Neuronal stem cell (in vitro differentiated cells): ENCODE measurements at regions not wholly inside any gene's neighbourhood (a gene's known extent, or its start where the extent isn't known, plus 50 kb on each side); places are given as distances from the start of the nearest gene placed in this dataset.

Experiments used
- DNase-seq: peaks from one replicate; pipeline ENCODE4 v3.0.0-alpha.2; 2013; ENCODE audit warnings: low spot score
- H2AFZ ChIP-seq: one replicate; pipeline ENCODE4 v1.6.1; 2013; ENCODE audit warnings: mild to moderate bottlenecking, low read length, inconsistent platforms
- H2AK5ac ChIP-seq: 2 replicates; pipeline ENCODE4 v1.6.1; 2013; ENCODE audit warnings: low read depth, mild to moderate bottlenecking, inconsistent platforms, low read length, moderate library complexity, mixed read lengths
- H2BK120ac ChIP-seq: 2 replicates; pipeline ENCODE4 v1.6.1; 2013; ENCODE audit warnings: low read depth, mild to moderate bottlenecking, inconsistent platforms, low read length, moderate library complexity, mixed read lengths
- H2BK12ac ChIP-seq: one replicate; pipeline ENCODE4 v1.6.1; 2013; ENCODE audit warnings: low read length, inconsistent platforms
- H2BK15ac ChIP-seq: 2 replicates; pipeline ENCODE4 v1.6.1; 2013; ENCODE audit warnings: mild to moderate bottlenecking, low read length, inconsistent platforms, mixed read lengths
- H2BK5ac ChIP-seq: one replicate; pipeline ENCODE4 v1.6.1; 2013; ENCODE audit warnings: inconsistent platforms, mild to moderate bottlenecking, low read length, moderate library complexity
- H3K14ac ChIP-seq: one replicate; pipeline ENCODE4 v1.6.1; 2013; ENCODE audit warnings: low read length, inconsistent platforms
- H3K18ac ChIP-seq: 2 replicates; pipeline ENCODE4 v1.6.1; 2013; ENCODE audit warnings: low read length, inconsistent platforms
- H3K23ac ChIP-seq: 2 replicates; pipeline ENCODE4 v1.6.1; 2013; ENCODE audit warnings: low read depth, mild to moderate bottlenecking, mixed read lengths, low read length, inconsistent platforms; ENCODE audit not compliant: poor library complexity
- H3K27ac ChIP-seq: replicated peaks from 3 replicates; pipeline ENCODE4 v1.5.1; 2013; ENCODE audit warnings: low read length, inconsistent platforms
- H3K27me3 ChIP-seq, 3 experiments: 2 replicates each; pipeline ENCODE4 v1.6.1; 2013; ENCODE audit warnings: low read length in 3 of 3, mild to moderate bottlenecking in 2 of 3, inconsistent platforms in 1 of 3, low read depth in 1 of 3, mixed read lengths in 1 of 3, moderate library complexity in 1 of 3; ENCODE audit not compliant: control insufficient read depth in 3 of 3, insufficient read depth in 3 of 3
- H3K36me3 ChIP-seq, 2 donors: replicated peaks in 1 of 2; 2 replicates each; pipeline ENCODE4 v1.6.1; 2013; ENCODE audit warnings: low read length in 2 of 2; ENCODE audit not compliant: control insufficient read depth in 2 of 2, insufficient read depth in 2 of 2
- H3K4ac ChIP-seq: 2 replicates; pipeline ENCODE4 v1.6.1; 2013; ENCODE audit warnings: inconsistent platforms, mild to moderate bottlenecking, low read length, moderate library complexity
- H3K4me1 ChIP-seq, 2 donors: 1 replicate in 1 of 2; 2 replicates in 1 of 2; pipeline ENCODE4 v1.6.1; 2013; ENCODE audit warnings: low read length in 2 of 2, low read depth in 1 of 2; ENCODE audit not compliant: control insufficient read depth in 2 of 2, insufficient read depth in 1 of 2
- H3K4me2 ChIP-seq: one replicate; pipeline ENCODE4 v1.6.1; 2013; ENCODE audit warnings: mild to moderate bottlenecking, low read length, inconsistent platforms; ENCODE audit not compliant: insufficient read depth, poor library complexity, severe bottlenecking
- H3K4me3 ChIP-seq, 2 donors: 2 replicates each; pipeline ENCODE4 v1.5.1; 2013; ENCODE audit warnings: low read length in 2 of 2, mild to moderate bottlenecking in 2 of 2, inconsistent platforms in 1 of 2, moderate library complexity in 1 of 2
- H3K79me1 ChIP-seq: one replicate; pipeline ENCODE4 v1.6.1; 2013; ENCODE audit warnings: low read depth, mild to moderate bottlenecking, inconsistent platforms, low read length, moderate library complexity
- H3K9ac ChIP-seq: one replicate; pipeline ENCODE4 v1.6.1; 2013; ENCODE audit warnings: mild to moderate bottlenecking, low read depth, low read length, inconsistent platforms; ENCODE audit not compliant: poor library complexity
- H3K9me3 ChIP-seq, 2 donors: replicated peaks in 1 of 2; 2 replicates each; pipeline versions ENCODE3 to v1.6.1; 2013; ENCODE audit warnings: low read length in 2 of 2, mild to moderate bottlenecking in 2 of 2, inconsistent platforms in 1 of 2, low read depth in 1 of 2, mixed read lengths in 1 of 2, moderate library complexity in 1 of 2; ENCODE audit not compliant: control insufficient read depth in 2 of 2, insufficient read depth in 1 of 2
- H4K8ac ChIP-seq: one replicate; pipeline ENCODE4 v1.6.1; 2013; ENCODE audit warnings: low read depth, mild to moderate bottlenecking, inconsistent platforms, low read length, moderate library complexity
- H4K91ac ChIP-seq: one replicate; pipeline ENCODE4 v1.6.1; 2013; ENCODE audit warnings: low read length, low read depth, mild to moderate bottlenecking, inconsistent platforms; ENCODE audit not compliant: poor library complexity
- WGBS, 2 donors: extraction: QIAGEN DNeasy Blood & Tissue Kit; methylation state at CpG; one replicate each; pipeline ENCODE4 v1.1.7; 2013; ENCODE audit warnings: missing lambda C conversion rate in 2 of 2, mixed read lengths in 1 of 2; ENCODE audit not compliant: insufficient read length in 2 of 2, insufficient replicate concordance in 1 of 2; ENCODE audit errors: extremely low coverage in 2 of 2; 5-methylcytosine and 5-hydroxymethylcytosine counted together

DNA sequence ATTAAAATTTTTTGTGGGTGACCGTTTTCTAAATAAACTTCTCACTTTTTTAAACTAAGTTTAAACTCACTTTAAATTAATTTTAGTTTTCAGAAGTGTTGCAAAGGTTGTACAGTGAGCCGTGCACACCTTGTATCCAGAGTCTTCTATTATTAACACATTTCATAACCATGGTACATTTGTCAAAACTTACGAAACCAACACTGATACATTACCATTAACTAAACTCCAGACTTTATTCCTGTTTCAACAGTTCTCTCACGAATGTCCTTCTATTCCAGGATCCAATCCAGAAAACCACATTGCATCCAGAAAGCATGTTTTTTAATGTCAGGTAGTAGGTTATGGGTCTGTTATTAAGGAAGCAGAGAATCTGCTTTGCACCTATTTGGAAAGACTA lies 319.9 kb downstream of the CBLN4 start:
- Histone ChIP-seq H4K8ac (no peak overlapping the region), H2BK12ac (no peak overlapping the region), H3K9ac (no peak overlapping the region), H4K91ac (no peak overlapping the region), H3K9me3 (no peaks in the 10 kb centered on the region), H3K18ac (no peak overlapping the region), H3K14ac (no peak overlapping the region), H3K79me1 (no peaks in the 10 kb centered on the region), H2AK5ac (no peak overlapping the region), H3K36me3 (no peaks in the 10 kb centered on the region), H2BK120ac (no peak overlapping the region), H2BK5ac (no peak overlapping the region), H3K27ac (no peak overlapping the region), H3K4ac (no peak overlapping the region), H3K23ac (no peak overlapping the region), H3K4me3 (no peak overlapping the region), H3K4me1 (no peaks in the 10 kb centered on the region), H3K27me3 (no peaks in the 10 kb centered on the region), H3K4me2 (no peak overlapping the region), H2BK15ac (no peak overlapping the region), H2AFZ (no peak overlapping the region)
- no peak for DNase-seq
- WGBS, 2 donors = no CpG with 5 or more reads among the region's 4 CpGs

DNA sequence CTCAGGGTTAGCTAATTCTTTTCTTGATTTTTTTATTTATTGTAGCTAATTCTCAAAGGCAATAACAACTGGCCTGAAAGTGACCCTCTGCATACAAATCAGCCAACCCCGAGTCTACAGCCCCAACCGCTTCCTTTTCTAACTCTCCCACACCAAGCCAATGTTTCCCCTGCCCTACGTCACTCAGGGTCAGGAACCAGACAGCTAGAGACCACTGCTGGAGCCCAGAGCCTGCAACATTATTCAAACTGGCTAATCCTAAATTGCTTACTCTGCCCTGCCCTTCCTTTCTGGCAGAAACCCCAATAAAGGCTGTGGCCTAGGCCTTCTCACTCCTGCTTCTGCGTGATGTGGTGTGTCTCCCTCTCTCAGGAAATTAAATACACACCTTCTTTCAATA lies 320.7 kb downstream of the CBLN4 start:
- no peaks in the 10 kb centered on the region for H3K36me3 ChIP-seq
- H3K4me3 ChIP-seq = no peak overlapping the region
- no peaks in the 10 kb centered on the region for H3K9me3 ChIP-seq
- H3K27ac ChIP-seq = no peak overlapping the region
- no peak overlapping the region for H3K14ac ChIP-seq
- no peak overlapping the region for H2BK5ac ChIP-seq
- no peak overlapping the region for H3K4me2 ChIP-seq
- no peak overlapping the region for H4K8ac ChIP-seq
- no peaks in the 10 kb centered on the region for H3K4me1 ChIP-seq
- no peak overlapping the region for H2AFZ ChIP-seq
- H2BK12ac ChIP-seq = no peak overlapping the region
- no peak overlapping the region for H2AK5ac ChIP-seq
- DNase-seq = no peak
- no peaks in the 10 kb centered on the region for H3K27me3 ChIP-seq
- H3K9ac ChIP-seq = no peak overlapping the region
- H4K91ac ChIP-seq = no peak overlapping the region
- no peaks in the 10 kb centered on the region for H3K79me1 ChIP-seq
- H2BK15ac ChIP-seq = no peak overlapping the region
- no peak overlapping the region for H3K23ac ChIP-seq
- H3K4ac ChIP-seq = no peak overlapping the region
- no peak overlapping the region for H2BK120ac ChIP-seq
- no peak overlapping the region for H3K18ac ChIP-seq
- WGBS, 2 donors = no CpG with 5 or more reads among the region's 4 CpGs

- H3K4ac ChIP-seq = no peak overlapping the region
- no peak overlapping the region for H3K23ac ChIP-seq
- DNase-seq = no peak
- no peak overlapping the region for H2BK120ac ChIP-seq
- H2AFZ ChIP-seq = no peak overlapping the region
- no peak overlapping the region for H3K4me2 ChIP-seq
- H2BK5ac ChIP-seq = no peak overlapping the region
- no peaks in the 10 kb centered on the region for H3K79me1 ChIP-seq
- H2BK15ac ChIP-seq = no peak overlapping the region
- H2BK12ac ChIP-seq = no peak overlapping the region
- H3K27me3 ChIP-seq = no peaks in the 10 kb centered on the region
- H4K91ac ChIP-seq = no peak overlapping the region
- H3K4me3 ChIP-seq = no peak overlapping the region
- no peak overlapping the region for H3K27ac ChIP-seq
- no peak overlapping the region for H4K8ac ChIP-seq
- H2AK5ac ChIP-seq = no peak overlapping the region
- H3K9me3 ChIP-seq = no peaks in the 10 kb centered on the region
- H3K4me1 ChIP-seq = no peaks in the 10 kb centered on the region
- no peaks in the 10 kb centered on the region for H3K36me3 ChIP-seq
- WGBS, 2 donors = no CpG with 5 or more reads among the region's 5 CpGs
- no peak overlapping the region for H3K14ac ChIP-seq
- H3K9ac ChIP-seq = no peak overlapping the region
- H3K18ac ChIP-seq = no peak overlapping the region
Measured at GRCh38 chr20:55678970-55679667, 326.2 kb downstream of the CBLN4 start.

DNA sequence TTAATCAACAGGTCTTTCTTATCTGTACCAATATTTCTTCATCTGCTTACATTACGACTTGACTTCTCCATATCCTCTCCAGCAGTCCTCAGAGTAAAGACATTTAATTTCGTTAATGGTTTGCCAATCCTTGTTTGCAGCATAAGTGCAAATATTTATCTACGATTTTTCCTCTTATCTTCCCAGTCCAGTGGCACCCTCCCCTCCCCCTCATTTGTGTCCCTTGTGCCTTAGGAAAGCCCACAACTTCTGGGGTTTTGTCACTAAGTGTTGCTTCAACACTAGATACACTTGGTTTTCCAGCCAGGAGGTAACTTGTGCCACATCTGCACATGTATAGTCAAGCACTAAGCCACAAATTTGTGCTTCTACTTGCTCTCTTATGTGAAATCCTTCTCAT lies 327.2 kb downstream of the CBLN4 start:
- no peak overlapping the region for H3K14ac ChIP-seq
- H3K18ac ChIP-seq = no peak overlapping the region
- H2BK5ac ChIP-seq = no peak overlapping the region
- H3K79me1 ChIP-seq = no peaks in the 10 kb centered on the region
- no peaks in the 10 kb centered on the region for H3K27me3 ChIP-seq
- no peak overlapping the region for H3K4me2 ChIP-seq
- no peak overlapping the region for H2BK120ac ChIP-seq
- no peak overlapping the region for H2AK5ac ChIP-seq
- no CpG with 5 or more reads among the region's 3 CpGs for WGBS, 2 donors
- H3K4me1 ChIP-seq = no peaks in the 10 kb centered on the region
- no peak overlapping the region for H3K4ac ChIP-seq
- no peaks in the 10 kb centered on the region for H3K9me3 ChIP-seq
- H3K36me3 ChIP-seq = no peaks in the 10 kb centered on the region
- DNase-seq = no peak
- H3K4me3 ChIP-seq = no peak overlapping the region
- no peak overlapping the region for H4K8ac ChIP-seq
- no peak overlapping the region for H3K9ac ChIP-seq
- H3K27ac ChIP-seq = no peak overlapping the region
- H4K91ac ChIP-seq = no peak overlapping the region
- no peak overlapping the region for H2BK15ac ChIP-seq
- no peak overlapping the region for H2AFZ ChIP-seq
- H2BK12ac ChIP-seq = no peak overlapping the region
- no peak overlapping the region for H3K23ac ChIP-seq
